Esophagus squamous epithelium (tissue), 5 donors: ENCODE measurements at regions not wholly inside any gene's neighbourhood (a gene's known extent, or its start where the extent isn't known, plus 50 kb on each side); places are given as distances from the start of the nearest gene placed in this dataset.

Experiments
- DNase-seq: peaks from one replicate; lab custom pipeline; 2025; lab: John Stamatoyannopoulos, UW
- H3K27ac ChIP-seq, 4 donors: fragments of 200-600 bp; sonication (generic); one replicate each; pipeline ENCODE4 v1.5.1; 2016 to 2019; ENCODE audit warnings: mild to moderate bottlenecking in 1 of 4
- H3K27me3 ChIP-seq, 4 donors: fragments of 200-600 bp; sonication (generic); 1 replicate in 3 of 4; 2 replicates in 1 of 4; pipeline versions ENCODE4 v1.5.1 to v1.6.0; 2017 to 2021; ENCODE audit warnings: antibody characterized with exemption in 1 of 4
- H3K36me3 ChIP-seq, 3 donors: fragments of 200-600 bp; sonication (generic); one replicate each; pipeline ENCODE4 v1.5.1; 2016 to 2019
- H3K4me1 ChIP-seq, 3 donors: fragments of 200-600 bp; sonication (generic); one replicate each; pipeline ENCODE4 v1.5.1; 2017 to 2019
- H3K4me3 ChIP-seq, 4 donors: fragments of 200-600 bp; sonication (generic); 1 replicate in 3 of 4; 2 replicates in 1 of 4; pipeline ENCODE4 v1.5.1; 2016 to 2019; ENCODE audit warnings: mild to moderate bottlenecking in 2 of 4, moderate library complexity in 1 of 4
- H3K9me3 ChIP-seq, 3 donors: fragments of 200-600 bp; sonication (generic); one replicate each; pipeline ENCODE4 v1.5.1; 2016 to 2019
- CTCF ChIP-seq, 6 experiments: fragments of 450-650 bp in 4 of 6; fragments of 200-600 bp in 2 of 6; sonication (generic) in 2 of 6; IDR thresholded peaks; one replicate each; pipeline ENCODE4 v1.5.1; 2016 to 2019; ENCODE audit warnings: antibody characterized with exemption in 6 of 6, mild to moderate bottlenecking in 4 of 6, moderate library complexity in 4 of 6
- POLR2A ChIP-seq, 4 donors: fragments of 450-650 bp; IDR thresholded peaks; one replicate each; pipeline ENCODE4 v1.6.1; 2017; ENCODE audit warnings: antibody characterized with exemption in 4 of 4, mild to moderate bottlenecking in 4 of 4, moderate library complexity in 3 of 4
- WGBS, 2 donors: methylation state at CpG; one replicate each; pipeline ENCODE4 v1.1.5; 2018; 5-methylcytosine and 5-hydroxymethylcytosine counted together
- intact Hi-C: fragments of 100-400 bp; cut with DNase I; formaldehyde crosslinking; loops from one replicate; pipeline ENCODE4 v1.15.0; 2022
- donor health status: DM: yes; HTN: yes; CAD: no.

GRCh38 chr16:85436207-85436606 lies 176.9 kb upstream of the GSE1 start:
- WGBS, 2 donors: 50 to 85% methylated on average over 6 of the region's 9 CpGs
- DNase-seq: no peak
- intact Hi-C loops: no loop called here

GRCh38 chr16:85436636-85437165 lies 176.4 kb upstream of the GSE1 start:
- intact Hi-C loops: no loop called here
- no peak for TF ChIP-seq POLR2A (IDR thresholded peaks at IDR 0.05)
- TF ChIP-seq CTCF (IDR thresholded peaks at IDR 0.05): no peak
- Histone ChIP-seq H3K9me3 (no peaks in the 10 kb centered on the region), H3K36me3 (no peaks in the 10 kb centered on the region), H3K27me3 (no peaks in the 10 kb centered on the region), H3K27ac (peak overlapping the region; percentile 56 to 77 (median 66)), H3K4me1 (peaks cover 20 to 28% (median 21%) of the 10 kb centered on the region in 3 donors), H3K4me3 (peak overlapping the region in 3 of 4 donors; percentile 19 to 43 (median 20))
- 0% methylated on average over 2 of the region's 35 CpGs; no CpG with 5 or more reads in 1 of the 2 donors for WGBS, 2 donors
- no peak for DNase-seq

More at GRCh38 chr16:85436207-85436606, 176.9 kb upstream of the GSE1 start:
- Histone ChIP-seq H3K27me3 (no peaks in the 10 kb centered on the region), H3K4me1 (peaks cover 20 to 28% (median 21%) of the 10 kb centered on the region in 3 donors), H3K4me3 (peak overlapping the region in 2 of 4 donors; percentile 20 to 43), H3K36me3 (no peaks in the 10 kb centered on the region), H3K9me3 (no peaks in the 10 kb centered on the region), H3K27ac (peak overlapping the region; percentile 56 to 77 (median 66))
- TF ChIP-seq POLR2A (IDR thresholded peaks at IDR 0.05): no peak
- no peak for TF ChIP-seq CTCF (IDR thresholded peaks at IDR 0.05)

- no peaks in the 10 kb centered on the region for H3K9me3 ChIP-seq
- H3K4me1 ChIP-seq: peaks cover 20 to 28% (median 21%) of the 10 kb centered on the region in 3 donors
- H3K27me3 ChIP-seq: no peaks in the 10 kb centered on the region
- WGBS, 2 donors: 29 to 41% methylated on average over 20 to 23 of the region's 25 CpGs
- H3K4me3 ChIP-seq: peak overlapping the region in 3 of 4 donors; percentile 19 to 43 (median 20)
- no peak for DNase-seq
- peak overlapping the region; percentile 56 to 77 (median 66) for H3K27ac ChIP-seq
- intact Hi-C loops: no loop called here
- H3K36me3 ChIP-seq: no peaks in the 10 kb centered on the region
- TF ChIP-seq POLR2A (IDR thresholded peaks at IDR 0.05) (no peak), CTCF (IDR thresholded peaks at IDR 0.05) (no peak)
These were observed 175.7 kb upstream of the GSE1 start for GRCh38 chr16:85437166-85438052.

- Histone ChIP-seq H3K4me3 (no peak overlapping the region), H3K27ac (no peak overlapping the region), H3K27me3 (no peaks in the 10 kb centered on the region), H3K9me3 (no peaks in the 10 kb centered on the region), H3K4me1 (peaks cover 20 to 28% (median 21%) of the 10 kb centered on the region in 3 donors), H3K36me3 (no peaks in the 10 kb centered on the region)
- no peak for DNase-seq
- intact Hi-C loops: no loop called here
- TF ChIP-seq CTCF (IDR thresholded peaks at IDR 0.05) (no peak), POLR2A (IDR thresholded peaks at IDR 0.05) (no peak)
- whole genome bisulfite sequencing, 2 donors: 80 to 91% methylated on average over 5 to 6 of the region's 14 CpGs
These were observed 174.0 kb upstream of the GSE1 start for GRCh38 chr16:85438981-85439685.
